Kidney glomerular epithelial cell (primary cell): ENCODE measurements at regions not wholly inside any gene's neighbourhood (a gene's known extent, or its start where the extent isn't known, plus 50 kb on each side); places are given as distances from the start of the nearest gene placed in this dataset.
"Not testable (repeated sequence)": the region's sequence is repeated elsewhere in the genome, so short reads cannot be mapped to it uniquely, and the experiment has no call there.

Experiments
- DNase-seq: peaks from one replicate; lab custom pipeline; 2025; lab: John Stamatoyannopoulos, UW

DNA sequence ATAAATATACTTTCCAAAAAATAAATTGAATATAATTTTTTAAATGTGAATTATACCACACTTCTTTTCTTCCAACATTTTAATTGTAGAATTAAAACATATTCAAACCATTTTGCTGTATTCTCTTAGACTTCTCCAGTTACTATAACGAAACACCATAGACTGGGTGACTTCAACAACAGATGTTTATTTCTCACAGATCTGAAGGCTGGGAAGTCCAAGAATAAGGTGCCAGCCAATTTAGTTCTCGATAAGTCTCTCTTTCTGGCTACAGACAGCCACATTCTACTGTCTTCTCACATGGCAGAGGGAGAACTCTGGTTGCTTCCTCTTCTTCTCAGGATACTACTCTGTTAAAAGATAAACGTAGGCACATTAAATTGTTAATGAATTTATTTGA is 155.8 kb upstream of the UGT8 start:
- no peak for DNase-seq

DNA sequence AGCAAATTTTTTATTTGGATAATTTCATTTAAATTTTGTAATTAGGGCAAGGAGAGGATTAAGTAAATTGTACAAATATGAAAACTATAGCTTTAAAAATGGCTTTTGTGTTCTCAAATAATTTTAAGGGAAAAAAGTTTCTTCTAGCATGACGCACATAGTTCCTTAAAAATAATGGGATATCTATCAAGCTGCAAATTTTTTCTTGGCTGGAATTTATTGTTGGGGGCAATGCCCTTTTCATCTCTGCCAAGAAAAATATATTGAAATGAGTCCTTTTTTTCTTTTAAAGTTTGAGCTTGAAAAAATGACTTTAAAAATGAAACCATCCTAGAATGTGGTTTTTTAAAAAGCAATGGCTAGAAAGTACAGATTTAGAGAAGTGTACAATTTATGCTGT is 154.4 kb upstream of the UGT8 start:
- DNase-seq = no peak

DNA sequence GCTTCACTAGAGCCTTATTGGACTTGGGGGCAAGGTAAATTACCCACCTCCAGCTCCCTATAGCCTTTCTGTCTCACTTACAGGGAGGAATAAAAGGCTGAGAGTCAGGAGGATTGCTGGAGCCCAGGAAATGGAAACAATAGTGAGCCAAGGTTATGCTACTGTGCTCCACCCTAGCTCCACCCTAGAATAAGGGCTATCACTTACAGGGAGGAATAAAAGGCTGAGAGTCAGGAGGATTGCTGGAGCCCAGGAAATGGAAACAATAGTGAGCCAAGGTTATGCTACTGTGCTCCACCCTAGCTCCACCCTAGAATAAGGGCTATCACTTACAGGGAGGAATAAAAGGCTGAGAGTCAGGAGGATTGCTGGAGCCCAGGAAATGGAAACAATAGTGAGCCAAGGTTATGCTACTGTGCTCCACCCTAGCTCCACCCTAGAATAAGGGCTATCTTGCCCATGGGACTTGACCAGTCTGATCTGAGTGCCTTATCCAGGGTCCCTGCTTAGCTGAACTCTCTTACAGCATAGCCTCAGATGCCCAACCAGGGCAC is 150.6 kb upstream of the UGT8 start:
- DNase-seq = not testable (repeated sequence)

DNA sequence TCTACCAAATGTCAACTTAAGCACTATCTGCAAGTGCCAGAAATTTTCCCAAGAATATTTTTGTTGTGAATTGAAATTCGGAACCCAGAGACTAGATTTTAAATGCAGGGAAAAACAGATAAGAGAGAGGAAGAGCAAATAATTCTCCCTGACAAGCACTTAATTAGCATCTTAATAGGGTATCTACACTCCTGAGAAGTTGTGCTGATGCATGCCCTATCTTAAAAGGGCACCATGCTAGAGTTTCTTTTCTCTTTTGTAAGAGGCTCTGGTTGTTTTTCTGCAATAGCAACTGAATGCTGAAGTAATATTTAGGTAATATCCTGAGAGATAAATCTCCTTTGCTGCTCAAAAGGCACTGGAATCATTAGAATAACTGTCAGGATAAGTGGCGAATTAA is 139.9 kb upstream of the UGT8 start:
- no peak for DNase-seq

DNA sequence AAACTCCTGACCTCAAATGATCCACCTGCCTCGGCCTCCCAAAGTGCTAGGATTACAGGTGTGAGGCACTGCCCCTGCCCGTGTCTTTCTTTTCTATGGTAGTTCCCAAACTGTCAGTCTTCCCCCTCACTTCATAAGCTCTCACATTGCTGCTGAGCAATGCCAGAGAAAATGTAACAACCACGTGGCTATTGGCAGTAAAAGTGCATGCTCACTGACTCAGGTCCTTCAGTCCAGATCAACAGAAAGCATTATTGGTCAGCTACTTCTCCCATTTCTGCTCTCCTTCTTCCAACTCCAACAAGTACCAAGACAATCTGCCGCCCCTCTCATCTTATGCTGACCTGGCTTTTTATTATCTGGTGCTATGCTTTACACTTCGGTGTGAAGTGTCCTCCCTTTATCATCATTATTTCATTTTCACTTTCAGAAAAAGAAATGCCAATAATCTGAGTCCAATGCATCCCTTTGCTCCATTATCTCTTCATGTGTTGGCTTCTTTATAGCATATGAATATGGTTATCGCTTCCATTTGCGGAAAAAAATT is 133.8 kb upstream of the UGT8 start:
- no peak for DNase-seq

DNA sequence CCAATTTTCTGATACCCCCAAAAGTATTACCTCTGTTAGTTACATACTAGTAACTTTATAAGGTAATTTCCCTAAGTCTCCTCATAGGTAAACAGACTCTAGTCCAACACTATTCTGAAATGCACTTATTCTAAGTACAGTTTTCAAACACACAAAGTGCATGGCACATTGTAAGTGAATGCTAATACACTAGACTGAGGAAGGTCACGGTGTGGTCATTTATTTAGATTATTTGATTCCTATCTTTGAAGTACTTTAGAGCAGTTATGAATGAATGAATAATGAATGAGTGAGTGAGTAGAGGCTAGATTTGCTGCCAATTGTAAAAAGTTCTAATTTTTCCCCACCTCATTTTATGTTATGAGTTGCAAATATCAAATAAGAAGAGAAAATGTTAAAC is 132.8 kb upstream of the UGT8 start:
- DNase-seq = no peak

DNA sequence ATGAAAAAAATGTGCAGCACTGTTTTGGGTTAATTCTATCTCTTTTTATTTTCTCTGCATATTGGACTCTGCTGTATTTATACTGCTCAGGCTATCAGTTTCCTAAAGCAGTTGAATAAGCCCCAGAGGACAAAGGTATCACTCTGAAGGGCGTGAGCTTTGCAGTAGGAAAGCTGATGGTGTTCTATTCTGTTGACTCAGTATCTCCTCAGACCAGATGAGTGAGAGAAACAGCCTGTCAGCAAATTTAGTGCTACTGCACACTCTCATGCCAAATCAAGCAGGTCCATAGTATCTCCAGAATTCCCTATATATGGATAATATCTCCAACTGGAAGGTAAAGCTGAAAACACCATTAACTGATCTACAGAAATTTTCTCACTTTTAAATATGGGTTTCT is 132.3 kb upstream of the UGT8 start:
- DNase-seq = no peak

DNA sequence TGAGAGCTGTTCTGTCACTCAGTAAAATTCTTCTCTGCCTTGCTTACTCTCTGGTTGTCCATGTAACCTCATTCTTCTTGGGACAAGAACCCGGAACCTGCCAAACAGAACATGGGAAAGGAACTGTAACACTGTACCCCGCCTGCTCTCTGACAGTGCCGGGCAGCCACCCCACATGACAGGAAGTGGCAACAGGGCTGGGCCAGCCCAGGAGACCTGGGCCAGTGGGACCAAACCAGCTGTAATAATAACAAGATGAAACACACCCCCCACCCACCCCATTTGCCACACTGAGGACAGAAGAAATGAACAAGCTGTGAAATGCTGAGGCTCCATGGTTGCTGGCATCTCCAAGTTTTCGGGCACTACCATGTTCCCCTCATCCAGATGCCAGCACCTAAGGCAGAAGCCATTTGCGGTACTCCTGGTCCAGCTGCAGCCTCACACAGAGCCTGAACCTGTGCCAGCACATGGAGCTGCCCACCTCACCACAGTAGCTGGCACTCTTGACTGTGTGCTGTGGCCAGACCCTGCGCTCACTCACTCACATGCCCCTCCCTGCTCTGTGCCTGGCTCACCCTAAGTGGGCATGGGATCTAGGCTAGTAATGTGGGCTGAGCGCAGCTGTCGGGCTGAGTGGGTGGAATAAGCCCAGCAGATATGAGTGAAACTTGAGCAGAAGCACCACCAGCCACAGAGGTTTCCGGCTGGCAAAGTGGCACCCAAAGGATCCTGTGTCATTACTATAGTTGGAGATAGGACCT is 126.2 kb upstream of the UGT8 start:
- DNase-seq = no peak

DNA sequence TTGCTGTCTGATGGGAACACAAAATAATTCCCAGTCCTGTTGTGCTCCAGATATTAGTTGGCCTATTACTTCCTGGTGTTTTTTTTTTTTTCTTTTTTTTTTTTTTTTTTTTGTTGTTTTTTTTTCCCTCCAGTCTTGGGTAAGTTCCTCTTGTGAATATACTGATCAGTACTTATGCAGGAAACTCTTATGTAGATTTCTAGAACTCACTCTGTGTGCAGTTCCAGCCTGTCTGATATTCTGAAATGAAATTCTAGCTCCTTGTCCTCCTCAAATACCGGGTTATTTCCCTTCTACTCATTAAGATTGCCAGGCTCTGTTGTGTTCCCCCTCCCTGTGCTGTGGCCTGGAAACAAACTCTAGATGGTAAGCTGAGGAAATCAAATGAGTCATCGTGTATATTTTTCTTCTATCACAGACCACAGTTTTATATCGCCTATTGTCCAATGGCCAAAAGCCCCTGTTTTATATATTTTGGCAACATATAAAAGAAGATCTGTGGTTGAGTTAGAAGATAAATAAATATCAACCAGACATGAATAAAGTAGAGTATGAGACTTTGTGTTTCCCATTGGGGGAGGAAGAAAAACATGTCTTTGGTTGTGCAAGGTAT is 124.3 kb upstream of the UGT8 start:
- DNase-seq = no peak

DNA sequence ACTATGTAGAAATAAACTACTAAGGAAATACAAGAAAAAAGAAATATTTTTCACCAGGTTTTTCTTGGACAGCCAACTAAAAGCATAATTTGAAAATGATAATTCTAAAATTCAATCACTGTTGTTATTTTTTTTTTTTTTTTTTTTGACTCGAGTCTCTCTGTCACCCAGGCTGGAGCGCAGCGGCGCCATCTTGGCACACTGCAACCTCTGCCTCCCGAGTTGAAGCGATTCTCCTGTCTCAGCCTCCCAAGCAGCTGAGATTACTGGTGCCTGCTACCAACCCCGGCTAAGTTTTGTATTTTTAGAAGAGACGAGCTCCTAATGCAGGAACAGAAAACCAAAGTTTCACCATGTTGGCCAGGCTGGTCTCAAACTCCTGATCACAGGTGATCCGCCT is 122.3 kb upstream of the UGT8 start:
- no peak for DNase-seq

DNA sequence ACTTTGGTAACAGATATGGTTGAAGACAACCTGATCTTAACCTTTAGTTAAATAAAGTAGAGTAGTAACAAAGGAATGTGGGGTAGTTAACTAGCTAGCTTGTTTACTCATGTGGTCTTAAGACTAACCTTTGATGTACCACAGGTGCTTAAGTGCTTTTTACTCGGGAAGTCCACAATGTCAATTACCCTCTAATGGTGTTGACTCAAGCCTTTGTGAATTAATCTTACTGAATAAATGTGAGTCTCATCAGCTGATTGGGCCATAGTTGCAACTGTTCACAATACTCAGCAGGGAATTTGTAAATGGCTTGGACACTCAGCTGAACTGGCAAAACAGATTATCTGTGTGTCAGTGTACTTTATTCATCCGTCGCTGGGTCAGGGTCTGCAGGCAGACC is 119.0 kb upstream of the UGT8 start:
- DNase-seq = no peak

DNA sequence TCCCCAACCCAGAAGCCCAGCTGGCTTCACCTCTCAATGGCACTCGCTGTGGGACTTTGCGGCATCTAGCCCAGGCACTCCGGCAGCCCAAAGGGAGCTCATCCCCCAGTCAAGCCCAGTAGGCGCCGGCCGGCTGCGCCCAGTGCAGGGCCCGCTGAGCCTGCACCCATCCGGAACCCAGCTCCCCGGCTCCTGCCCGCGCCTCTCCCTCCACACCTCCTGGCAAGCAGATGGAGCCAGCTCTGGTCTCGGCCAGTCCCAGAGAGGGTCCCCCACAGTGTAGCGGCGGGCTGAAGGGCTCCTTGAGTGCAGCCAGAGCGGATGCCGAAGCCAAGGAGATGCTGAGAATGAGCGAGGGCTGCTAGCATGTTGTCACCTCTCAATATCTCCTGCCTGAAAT is 116.8 kb upstream of the UGT8 start:
- DNase-seq = no peak

DNA sequence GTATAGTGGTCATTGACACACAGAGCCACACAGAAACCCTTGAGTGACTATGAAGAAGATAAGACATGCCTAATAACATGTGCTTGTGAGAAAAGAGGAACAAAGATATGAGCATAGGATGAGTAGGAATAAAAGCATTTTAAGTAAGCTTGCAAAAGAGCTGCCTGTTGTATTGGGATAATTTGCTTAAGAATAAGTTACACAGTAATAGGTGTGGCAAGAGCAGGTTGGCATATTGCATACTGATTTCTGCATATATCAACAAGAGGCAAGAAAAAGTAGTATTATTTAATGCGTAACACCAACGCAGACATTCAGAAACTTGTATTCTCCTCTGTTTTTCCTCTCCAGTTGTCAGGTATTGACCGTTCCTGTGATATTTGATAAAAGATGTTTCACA is 111.5 kb upstream of the UGT8 start:
- no peak for DNase-seq

DNA sequence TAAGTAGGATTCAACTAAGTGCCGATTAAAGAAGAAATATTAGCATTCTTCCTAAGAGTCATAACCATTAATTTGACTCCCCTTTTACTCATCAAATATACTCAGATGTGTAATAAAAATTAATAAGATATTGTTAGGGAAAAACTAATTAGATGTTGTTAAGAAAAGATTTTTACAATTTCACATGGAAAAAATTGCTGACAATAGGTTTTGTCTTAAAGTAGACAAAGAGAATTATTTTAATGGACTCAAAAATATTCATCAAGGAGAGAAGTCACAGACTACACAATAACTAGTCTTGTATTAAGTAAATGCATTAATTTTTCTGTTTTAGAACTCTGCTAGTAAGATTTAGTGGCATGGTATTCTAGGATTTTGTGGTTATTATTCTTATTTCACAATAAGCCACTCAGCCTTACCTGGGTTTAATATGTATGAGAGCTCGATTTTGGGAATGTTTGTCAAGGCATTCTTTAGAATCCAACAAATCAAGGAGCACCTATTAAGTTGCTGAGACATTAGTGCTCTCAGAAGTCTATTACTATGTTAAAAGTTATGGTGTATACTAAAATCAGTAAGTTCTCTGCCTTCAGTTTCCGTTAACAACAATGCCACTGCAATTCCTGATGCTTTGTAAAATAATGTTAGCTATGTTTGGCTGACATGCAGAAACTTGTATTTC is 110.2 kb upstream of the UGT8 start:
- DNase-seq = no peak

DNA sequence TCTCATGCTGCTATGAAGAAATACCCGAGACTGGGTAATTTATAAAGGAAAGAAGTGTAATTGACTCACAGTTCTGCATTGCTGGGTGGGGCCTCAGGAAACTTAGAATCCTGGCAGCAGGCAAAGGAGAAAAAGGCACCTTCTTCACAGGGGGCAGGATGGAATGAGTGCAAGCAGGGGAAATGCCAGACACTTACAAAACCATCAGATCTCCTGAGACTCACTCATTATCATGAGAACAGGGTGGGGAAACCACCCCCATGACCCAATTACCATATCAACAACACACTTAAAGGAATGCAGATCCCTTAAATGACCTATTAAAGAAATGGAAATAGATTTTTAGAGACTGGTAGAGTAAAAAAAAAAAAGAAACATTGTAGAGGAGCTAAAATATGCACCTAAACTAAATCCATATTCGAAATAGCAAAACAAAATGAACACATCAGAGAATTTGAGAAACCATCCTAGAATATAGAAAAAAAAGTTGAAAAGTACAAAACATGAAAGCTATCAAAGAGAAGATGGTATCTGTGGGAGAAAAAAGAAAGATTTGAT is 104.3 kb upstream of the UGT8 start:
- DNase-seq = no peak

DNA sequence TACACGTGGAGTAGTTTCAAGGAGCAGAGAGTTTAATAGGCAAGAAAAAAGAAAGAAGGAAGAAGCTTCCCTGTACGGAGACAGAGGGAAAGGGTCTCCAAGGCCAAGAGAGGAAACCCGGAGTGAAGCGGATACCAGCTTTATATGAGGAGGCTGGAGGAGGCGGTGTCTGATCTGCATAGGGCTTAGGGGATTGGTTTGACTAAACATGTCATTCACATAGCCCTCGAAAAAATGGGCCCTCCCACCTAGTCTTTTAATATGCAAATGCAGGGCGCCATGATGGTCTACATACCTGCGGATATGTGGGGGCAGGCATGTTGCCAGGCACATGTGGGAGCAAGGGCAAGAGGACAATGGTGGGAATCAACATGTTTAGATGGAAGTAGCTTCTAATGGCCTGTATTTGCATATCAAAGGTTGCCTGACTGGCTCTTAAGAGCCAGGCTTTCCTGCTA is 103.1 kb upstream of the UGT8 start:
- no peak for DNase-seq

DNA sequence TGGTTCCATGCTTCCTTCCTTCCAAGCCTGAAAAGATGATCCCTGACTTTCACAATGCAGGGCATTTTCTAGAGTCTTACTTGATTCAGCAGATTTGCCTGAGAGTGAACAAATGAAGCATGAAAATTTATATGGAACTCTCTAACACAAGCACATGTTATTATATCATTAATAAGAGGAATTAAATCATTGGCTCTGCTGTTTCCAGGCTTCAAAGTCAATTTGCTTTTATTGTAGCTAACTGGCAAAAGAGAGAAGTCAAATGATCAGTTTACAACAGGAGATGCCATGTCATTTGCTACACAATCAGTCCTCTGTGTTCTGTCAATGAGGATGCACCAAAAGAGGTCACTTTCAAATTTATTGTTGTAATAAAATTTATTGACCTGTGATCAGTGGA is 101.5 kb upstream of the UGT8 start:
- DNase-seq = no peak

DNA sequence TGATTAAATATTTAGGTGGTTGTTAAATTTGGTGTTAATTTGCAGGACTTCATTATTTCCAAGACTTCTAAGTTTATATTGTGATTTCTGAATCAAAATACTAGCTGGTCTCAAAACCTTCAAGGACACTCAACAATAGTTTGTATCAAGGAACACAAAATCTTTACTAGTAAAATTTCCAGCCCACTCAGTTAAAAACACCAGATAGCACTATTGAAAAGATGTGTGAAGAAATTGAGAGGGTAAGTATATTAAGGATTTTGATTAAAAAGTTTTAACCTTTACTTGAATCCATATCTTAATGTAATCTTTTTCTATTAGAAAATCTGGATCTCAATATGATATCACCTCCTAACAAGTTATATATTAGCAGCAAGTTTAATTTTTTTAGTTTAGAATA is 89.3 kb upstream of the UGT8 start:
- DNase-seq = no peak

DNA sequence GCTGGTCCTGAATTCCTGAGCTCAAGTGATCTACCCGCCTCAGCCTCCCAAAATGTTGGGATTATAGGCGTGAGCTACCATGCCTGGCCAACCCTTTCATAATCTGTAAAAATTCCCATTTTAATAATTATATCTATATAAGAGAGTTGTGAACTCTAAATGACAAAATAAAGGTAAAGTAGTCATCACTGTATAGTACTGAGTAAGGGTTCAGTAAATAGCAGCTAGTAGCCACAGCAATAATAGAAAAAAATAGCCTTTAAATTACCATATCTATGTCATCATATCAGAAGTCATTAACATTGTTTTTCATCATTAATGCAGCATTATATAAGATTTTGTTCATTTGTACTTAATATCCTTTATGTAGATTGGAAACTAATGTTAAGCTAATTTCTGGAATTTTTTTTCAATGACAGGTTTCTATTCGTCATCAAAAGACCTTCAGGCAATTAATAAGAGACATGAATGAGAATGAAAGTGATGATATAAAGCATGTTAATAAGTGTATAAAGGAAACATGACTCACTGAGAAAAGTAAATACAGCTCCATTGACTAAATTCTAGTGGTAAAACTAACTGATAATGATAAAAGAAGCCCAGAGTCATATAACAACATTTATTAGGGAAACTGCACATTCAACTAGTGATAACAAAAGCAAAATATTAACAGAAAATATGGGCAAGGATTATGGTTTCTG is 85.9 kb upstream of the UGT8 start:
- DNase-seq = peak; percentile 47

DNA sequence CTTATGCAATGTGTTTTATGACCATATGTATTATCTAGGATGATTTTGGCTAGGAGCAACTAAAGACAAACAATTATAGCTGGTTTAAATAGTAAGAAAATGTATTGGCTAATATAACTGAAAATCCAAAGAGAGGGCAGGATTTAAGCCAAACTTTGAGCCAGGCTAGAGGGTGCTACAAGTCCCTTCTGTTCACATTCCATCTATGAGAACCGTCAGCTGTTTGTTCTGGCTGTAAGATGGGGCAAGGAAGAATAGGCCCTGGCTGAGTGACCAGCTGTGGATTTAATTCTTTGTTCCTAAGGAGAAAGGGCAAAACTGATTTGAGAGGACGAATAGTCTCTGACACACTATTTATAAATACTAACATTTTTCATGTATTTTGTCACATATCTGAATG is 79.2 kb upstream of the UGT8 start:
- no peak for DNase-seq

DNA sequence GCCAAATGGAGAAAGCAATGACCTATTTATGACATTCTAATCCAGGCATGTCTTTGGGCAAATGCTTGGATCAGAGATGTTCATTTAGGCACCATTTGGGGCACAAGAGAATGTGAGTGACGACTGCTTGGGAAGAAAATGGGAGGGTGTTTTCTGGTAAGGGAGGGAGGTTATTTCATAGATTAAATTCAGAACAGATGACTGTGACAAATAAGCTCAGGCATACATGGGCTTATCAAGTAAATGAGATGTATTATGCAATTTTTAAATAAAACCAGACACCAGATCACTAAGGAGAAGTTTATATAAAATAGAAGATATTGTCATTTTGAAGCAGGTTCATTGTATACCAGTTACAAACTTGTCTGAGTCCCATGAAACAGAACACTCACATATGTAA is 71.4 kb upstream of the UGT8 start:
- no peak for DNase-seq

DNA sequence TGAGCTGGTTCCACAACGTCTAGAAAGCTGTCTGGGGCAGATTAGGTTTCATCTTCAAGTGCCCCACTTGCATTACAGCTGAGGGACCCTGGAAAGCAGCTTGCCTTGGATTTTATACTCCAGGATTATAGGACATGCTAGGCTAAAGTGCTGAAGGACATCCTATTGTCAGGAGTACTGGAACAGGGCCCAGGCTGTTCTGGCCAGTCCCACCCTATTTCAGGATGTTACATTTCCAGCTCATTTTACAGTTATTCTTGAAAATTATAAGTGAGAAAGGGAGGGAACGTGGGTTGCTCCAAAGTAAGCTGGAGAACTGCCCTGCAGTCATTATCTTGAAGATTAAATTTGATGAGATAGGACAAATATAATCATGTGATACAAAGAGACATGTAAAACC is 71.0 kb upstream of the UGT8 start:
- no peak for DNase-seq
